HUDEP-2 (cell line): ENCODE measurements at regions not wholly inside any gene's neighbourhood (a gene's known extent, or its start where the extent isn't known, plus 50 kb on each side); places are given as distances from the start of the nearest gene placed in this dataset.

Experiments used
- DNase-seq, 76 experiments: peaks; one replicate each; lab custom pipeline; 2025; ENCODE audit not compliant: unreplicated experiment in 76 of 76; lab: John Stamatoyannopoulos, UW

DNA sequence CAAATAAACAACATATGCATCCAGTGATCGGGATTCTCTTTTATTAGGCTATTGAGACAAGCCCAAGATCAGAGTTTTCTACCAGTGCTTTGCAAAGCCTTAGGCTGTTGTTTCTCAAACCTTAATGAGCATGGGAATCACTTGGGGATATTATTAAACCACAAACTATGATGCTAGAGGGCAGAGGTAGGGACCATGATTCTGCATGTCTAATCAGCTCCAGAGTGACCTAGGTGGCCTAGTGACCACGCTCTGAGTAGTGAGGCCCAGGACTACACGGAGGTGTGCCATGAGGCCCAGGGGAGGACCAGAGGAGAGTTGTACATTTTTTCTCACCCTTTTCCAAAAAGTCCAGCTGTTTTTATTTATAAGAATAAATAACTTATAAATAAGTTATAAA is 298.5 kb upstream of the TLE4 start:
- DNase-seq: no peak

DNA sequence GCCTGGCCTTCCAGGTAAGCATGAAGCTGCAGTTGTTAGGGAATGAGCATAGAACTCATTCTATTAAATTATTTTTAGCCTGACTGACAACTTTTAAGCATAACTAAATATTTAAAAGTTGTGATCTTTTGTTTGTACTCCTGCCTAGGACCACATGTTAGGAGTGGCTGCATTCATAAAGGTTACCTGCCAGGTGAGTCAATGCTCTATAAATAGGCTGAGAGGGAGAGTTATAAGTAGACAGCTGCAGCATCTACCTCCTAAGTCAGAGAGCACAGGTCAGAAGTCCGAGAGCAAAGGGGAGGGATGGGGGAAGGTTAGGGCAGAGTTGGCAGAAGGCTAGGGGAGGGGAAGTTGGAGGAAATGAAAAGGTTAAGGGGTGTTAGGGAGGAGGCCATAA is 292.4 kb upstream of the TLE4 start:
- no peak for DNase-seq

DNA sequence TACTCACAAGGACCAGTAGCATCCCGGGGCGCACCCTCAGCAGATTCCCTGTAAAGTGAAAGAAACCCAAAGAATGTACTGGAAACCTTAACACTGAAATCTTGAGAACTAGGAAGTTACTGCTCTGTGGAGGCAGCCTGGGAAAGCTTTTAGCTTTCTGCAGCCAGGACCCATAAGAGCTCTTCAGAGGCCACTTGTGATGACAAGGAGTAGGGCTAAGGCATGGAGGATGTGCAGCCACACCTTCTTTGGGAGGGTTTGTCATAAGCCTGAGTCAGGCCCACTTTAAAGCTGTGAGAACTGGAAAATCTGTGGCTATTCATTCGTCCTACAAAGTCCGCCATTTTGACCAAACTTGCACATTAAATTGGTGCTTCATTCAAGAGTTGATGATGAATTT is 291.1 kb upstream of the TLE4 start:
- no peak for DNase-seq

DNA sequence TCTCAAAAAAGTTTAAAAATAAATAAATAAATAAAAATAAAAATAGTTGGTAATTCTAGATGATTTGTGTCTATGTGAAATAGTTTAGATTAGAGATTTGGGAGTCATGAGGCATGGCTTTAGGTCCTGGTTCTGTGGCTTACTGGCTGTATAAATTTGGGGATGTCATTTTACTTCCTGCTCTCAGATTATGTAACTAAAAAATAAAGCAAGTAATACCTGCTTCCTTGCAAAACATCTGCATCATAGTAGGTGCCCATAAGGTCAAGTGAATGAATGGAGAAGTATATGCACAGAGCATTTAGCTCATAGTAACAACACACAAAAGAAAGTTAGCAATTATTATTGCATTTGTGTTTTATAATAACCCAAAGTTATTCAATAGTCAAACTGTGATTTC is 287.7 kb upstream of the TLE4 start:
- DNase-seq: no peak

DNA sequence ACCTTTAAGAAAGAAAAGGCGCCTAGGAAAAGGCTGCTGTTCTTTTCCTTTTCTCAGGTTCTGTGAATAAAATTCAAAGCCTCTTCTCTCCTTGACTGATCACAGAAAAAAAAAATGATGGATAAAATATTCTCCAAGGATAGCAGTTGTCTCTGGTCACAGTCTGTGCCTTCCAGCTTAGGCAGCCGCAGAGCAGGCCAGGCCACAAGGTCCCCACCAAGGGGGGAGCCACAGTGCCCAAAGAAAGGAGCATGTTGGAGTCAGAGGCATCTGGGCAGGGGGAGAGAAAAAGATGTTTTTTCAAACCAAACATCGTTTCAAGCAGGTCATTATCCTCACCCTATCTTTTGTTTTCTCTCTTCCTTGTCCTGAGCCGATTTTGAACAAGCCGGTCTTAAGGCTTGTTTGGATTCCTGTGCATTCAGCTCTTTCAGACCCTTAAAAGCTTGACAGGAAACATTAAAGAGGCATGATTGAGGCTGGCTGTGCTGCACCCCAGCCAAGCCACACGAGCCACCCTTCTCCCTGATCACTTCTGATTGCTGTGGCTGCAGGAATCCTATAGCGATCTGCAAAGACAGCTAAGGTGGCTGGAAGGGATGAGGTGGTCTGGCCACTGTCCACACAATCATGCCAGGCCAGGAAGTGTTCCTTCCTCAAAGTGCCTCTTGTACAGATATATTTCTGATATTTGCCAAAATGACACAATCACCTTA is 284.6 kb upstream of the TLE4 start:
- DNase-seq: no peak

DNA sequence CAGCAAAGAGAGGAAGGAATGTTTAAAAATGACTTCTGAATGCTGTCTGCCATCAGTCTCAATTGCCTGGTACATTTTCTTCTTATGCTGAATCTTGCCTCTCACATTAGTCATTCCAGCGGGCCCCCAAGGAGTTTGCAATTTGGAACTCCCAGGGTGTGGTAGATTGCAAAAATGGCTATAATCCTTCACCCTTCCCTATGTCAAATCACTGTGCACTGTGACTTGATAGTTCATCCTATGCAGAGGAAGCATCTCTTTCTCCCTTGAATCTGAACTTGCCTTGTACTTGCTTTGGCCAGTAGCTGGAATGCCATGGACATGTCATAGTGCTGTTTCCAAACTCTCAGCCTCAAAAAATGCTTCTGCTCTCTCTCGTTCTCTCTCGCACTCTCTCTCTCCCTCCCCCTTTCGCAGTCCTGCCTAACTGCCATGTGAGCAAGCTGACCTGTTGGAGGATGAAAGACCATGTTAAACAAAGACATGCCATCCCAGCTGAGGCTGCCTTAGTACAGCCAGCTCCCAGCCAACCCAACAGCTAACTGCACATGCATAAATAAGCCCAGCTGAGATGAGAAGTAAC is 284.0 kb upstream of the TLE4 start:
- DNase-seq: no peak

DNA sequence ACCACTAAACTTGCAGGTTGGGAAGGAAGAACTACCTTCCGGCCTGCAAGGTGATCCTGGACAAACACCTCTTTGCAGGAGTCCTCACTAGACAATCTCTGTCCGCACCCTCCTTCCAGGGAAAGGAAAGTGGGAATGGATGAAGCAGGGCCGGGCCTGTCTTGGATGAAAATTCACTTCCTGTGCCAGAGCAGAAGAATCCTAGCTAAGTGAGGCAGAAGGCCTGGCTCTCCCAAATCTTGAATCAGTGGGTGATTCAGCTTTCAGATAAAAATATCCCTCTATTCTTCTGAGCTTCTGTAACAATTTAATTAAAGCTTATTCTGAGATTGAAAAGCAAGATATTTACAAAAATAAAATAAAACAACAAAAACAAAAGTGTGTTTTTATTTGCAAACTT is 281.9 kb upstream of the TLE4 start:
- DNase-seq: no peak

DNA sequence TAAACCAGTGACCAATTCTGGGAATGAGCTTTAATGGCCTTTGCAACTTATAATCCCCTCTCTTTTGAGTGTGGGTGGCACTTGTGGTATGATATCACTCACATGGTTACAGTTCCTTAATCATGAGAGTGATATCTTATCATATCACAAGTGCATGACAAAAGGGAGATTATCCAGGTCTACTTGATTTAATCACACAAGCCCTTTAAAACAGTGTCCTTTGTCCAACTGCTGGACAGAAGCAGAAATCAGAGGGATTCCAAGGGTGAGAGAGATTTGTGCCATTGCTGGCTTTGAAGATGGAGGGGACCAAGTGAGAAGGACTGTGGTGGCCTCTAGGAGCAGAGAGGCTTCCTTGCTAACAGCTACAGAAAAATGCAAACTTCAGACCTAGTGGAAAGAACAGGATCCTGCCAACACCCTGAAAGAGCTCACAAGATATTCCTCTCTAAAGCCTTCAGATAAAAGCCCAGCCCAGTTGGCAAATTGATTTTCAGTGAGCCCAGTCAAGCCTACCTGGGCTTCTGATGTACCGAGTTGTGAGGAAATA is 279.0 kb upstream of the TLE4 start:
- DNase-seq: no peak

DNA sequence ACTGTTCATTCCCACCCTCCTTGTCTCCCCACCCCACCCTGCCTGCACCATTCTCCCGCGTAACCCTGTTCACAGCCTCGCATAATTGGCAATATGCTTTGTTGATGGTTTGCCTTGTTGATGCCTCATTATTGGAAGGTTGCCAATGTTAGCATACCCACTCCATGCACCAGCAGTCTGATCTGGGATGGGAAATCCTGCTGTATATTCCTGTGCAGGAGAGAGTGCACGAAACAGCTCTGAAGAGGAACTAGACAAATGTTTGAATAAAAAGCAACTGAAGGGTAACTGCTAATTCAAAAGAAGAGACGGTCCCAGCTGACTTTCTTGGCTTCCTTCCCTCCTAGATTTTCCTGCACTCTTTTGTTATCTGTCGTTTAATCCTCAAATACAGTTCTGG is 271.7 kb upstream of the TLE4 start:
- DNase-seq: no peak

DNA sequence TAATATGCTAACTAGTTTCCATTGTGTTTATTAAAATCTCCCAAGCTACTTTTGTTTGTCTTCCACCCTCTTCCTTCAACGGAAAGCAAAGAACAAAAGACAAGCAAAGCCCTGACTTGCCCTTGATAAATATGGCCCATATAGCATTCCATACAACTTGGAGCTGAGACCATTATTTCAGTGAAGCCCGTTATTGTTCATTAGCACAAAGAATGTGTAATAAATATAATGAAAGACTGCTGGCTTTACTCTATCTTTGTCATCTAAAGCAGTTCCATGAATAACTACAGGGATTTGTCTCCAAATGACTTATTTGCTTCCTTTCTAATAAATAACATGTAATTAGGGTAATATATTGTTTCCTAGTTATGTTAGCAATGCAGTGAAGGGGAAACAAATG is 270.7 kb upstream of the TLE4 start:
- DNase-seq: no peak

DNA sequence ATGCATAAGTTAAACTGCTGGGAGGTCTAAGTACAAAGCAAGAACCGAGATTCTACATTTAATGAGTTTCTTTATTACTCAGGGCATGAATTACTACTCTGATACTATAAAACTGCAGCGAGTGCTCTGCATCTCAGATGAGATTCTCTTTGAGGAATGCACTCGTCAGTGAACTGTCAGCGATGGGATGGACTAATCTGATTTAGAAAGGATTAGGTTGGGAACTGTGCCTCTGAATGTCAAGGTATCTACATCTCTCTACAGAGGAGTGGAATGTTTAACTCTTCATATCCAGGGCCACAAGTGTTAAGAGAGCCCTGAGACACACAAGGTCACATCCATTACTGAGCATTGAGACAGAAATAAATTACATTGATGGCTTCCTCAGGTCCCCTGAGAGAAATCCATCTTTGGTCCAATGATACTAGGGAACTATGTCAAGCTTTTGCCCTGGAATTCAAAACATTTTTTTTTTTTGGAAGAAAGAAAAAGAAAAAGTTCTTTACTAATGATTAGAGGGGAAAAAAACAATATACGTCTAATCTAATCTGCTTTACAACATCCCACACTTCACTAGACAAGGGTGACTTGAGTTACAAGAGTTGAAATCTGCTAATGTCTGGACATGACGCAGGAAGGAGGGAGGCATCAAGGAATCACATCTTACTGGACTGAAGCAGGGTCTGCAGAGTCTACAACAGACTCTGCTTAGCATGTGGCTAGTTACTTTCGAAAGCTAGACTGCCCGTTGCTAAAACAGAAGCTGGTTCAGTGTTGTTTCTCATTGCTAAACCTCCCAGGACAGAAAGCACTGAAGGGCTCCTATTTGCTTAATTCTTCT is 270.0 kb upstream of the TLE4 start:
- DNase-seq: no peak

DNA sequence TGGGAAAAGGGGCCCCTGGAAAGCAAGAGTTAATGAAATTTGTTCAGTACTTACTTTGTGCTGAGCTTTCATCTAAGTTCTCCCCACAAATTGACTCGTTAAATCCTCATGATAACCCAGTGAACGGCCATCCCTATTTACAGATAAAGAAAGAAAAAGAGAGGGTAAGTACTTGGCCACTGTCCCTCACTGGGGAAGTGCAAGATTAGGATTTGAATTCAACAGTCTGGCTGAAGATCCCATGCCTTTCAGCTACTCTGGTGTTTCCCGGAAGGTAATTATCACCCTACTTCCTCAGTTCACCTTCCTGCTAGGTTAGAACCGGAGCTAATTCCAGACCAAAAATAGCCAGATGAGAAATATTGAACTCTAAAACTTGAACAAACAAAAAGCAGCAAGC is 269.2 kb upstream of the TLE4 start:
- no peak for DNase-seq

DNA sequence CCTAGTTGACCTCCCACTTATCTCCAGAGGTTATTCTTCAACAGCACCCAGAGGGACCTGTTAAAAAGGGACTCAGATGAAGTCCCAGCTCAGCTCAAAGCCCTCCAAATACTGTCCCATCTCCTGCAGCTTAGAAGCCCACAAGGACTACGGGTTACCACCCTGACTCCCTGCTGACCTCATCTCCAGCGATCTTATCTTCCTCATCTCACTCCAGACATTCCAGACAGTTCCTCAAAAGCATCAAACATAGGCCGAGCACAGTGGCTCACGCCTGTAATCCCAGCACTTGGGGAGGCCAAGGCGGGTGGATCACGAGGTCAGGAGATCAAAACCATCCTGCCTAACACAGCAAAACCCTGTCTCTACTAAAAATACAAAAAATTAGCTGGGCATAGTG is 263.8 kb upstream of the TLE4 start:
- no peak for DNase-seq

DNA sequence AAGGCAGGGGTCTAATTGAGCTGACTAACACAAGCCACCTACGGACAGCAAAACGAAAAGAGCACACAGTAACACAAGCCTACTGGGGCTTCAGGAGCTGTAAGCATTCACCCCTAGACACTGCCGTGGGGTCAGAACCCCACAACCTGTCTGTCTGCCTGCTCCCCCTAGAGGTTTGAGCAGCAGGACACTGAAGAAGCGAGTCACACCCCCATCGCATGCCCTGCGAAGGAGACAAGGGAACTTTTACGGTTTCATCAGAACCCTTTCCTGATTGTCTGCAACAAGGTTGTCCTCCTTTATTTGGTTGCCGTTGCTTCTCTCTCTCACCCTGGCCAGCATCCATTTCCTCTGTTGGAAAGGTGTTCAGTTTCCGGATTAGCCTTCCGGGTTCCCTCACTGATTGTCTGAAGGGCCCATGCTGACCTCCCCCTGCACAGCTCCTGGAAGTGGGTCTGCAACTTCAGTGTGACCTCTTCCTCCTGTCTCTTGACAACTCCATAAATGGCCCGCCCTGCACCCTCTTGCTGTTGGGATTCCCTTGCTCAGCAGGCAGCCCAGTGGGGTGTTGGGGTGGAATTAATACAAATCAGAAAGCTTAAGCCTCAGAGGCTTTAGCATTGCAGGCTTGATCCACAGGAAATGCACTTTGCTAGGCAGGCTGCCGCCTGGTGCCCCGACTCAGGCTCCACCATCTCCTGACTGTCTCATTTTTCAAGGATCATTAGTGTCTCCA is 258.9 kb upstream of the TLE4 start:
- DNase-seq: no peak

DNA sequence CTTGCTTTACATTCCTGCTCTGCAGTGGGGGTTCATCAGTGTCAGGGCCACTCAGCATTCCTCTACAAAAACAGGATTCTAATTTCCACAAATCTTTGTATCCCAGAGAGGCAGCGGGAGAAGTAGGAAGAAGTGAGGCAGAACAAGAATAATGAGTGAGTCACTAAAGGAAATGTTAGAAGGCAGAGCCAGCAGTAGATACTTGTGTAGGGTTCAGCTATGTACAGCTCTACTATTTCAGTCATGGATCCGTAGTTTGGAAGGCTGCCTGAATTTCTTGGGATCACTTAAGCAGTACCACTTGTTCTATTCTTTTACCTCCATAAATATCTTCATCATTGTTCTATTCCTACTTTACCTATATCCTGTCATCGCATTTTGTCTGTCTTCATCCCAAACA is 246.3 kb upstream of the TLE4 start:
- DNase-seq: no peak

DNA sequence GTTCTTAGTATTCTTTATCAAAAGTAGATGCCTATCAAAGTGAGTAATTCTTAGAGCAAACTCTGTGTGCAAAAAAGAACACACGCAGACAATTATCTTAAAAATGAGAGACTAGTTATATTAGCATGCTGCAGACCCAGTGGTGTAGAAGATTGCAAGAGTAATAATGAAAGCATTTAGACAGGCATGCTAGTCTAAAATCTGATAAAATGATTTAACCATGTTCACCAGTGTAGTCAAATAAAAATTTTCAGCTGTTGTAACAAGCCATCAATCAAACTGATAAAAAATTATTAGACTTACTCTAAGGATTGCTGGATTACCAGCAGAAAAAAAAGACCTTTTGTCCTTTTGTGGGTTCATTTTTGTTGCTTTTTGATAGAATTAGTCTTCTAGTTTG is 241.9 kb upstream of the TLE4 start:
- DNase-seq: no peak

DNA sequence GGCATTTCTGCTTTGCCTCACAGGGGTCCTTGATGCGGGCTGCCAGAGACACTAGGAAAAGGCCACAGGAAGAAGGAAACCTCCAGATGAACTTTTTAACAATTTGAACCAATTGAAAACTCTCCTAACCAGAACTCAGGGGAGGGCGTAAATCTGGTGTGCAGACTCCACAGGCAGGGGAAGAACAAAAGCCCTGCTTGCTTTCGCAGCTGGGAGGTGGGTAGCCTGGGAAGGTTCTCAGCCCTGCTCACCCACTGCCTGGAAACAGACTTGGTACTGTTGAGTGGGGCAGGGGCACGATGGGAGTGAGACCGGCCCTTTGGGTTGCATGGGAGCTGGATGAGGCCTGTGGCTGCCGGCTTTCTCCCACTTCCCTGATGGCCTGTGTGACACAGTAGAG is 237.8 kb upstream of the TLE4 start:
- no peak for DNase-seq

DNA sequence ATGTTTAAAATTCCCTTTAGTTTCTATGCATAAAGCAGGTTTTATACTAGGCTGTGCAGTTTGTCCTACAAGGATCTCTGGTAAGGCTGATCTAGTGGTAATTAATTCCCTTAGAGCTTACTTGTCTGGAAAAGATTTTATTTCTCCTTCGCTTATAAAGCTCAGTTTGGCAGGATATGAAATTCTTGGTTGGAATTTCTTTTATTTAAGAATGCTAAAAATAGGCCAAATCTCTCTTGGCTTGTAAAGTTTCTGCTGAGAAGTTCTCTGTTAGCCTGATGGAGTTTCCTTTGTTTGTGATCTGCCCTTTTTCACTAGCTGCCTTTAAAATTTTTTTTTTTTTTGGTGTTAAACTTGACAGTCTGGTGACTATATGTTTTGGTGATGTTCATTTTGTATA is 237.1 kb upstream of the TLE4 start:
- no peak for DNase-seq

DNA sequence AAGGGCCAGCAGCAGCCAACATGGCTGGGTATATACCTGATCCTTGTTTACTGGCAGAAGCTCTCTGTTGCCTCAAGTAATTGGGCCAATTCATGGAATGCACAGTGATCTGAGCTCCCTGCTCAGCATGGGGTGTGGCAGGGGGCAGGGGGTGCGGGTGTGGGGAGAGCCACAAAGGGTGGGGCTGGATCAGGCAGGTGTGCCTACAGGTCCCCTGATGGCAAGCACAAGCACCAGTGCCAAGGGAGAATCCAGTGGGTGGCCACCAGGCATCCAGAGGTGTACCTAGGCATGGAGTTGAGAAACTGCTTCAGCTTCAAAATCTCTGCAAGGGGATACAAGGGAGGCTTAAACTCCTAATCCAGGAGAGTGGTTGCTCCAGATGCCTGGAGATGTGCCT is 235.8 kb upstream of the TLE4 start:
- DNase-seq: no peak

DNA sequence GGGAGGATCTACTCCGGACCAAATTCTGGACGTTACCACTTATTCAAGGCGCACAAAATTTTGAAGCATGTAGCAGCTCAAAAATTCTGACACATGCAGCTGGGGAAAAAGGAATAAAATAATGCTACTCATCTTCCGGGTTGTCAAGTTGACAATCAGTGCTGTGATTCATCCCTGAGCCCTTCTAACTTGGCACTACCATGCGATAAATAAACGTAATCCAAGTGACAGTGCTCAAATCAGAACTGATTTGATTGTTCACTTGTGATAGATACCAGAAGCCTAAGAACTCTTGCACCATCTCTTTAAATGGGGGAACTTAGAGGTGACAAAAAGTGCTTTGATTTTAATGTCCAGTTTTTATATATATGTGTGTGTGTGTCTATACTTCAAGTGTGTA is 230.2 kb upstream of the TLE4 start:
- DNase-seq: no peak

DNA sequence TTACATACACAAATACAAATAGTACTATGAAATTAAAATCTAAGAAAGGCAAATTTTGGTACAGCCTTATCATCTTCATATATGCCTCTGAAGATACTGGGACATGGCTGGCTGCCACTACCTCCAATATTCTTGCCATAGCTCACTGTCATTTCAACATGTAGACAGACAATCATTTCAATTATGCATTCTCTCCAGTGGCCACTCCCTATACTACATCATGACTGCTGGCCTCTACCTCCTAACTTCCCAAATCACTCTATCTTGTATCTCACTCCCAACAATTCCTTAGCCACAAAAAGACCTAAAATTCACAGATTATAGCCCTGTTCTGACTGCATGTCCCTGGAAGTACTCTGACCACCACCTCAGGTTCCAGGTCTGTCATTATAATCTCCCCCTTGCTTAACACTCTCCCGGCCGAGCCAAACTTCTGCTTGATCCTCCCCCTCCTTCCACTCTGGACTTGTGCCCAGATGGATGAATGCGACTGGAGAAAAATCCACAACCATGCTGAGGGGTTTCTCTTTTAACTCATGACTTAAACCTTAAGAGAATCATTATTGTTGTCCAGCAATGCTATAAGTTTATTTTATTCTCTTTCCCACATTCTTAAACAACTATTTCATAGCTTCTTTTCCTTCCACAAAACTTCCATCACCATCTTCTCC is 225.3 kb upstream of the TLE4 start:
- no peak for DNase-seq
